Stimulated activated CD8-positive, alpha-beta memory T cell treated with anti-CD3 and anti-CD28 coated beads, Interleukin-2, amount 100 ng/mL, for 48 hours (primary cell): ENCODE measurements at regions not wholly inside any gene's neighbourhood (a gene's known extent, or its start where the extent isn't known, plus 50 kb on each side); places are given as distances from the start of the nearest gene placed in this dataset.
"Not testable (repeated sequence)": the region's sequence is repeated elsewhere in the genome, so short reads cannot be mapped to it uniquely, and the experiment has no call there.

Experiments used
- DNase-seq, 2 donors: peaks; one replicate each; pipeline ENCODE4 v3.0.0-alpha.2; 2020; ENCODE audit warnings: low read depth in 2 of 2

DNA sequence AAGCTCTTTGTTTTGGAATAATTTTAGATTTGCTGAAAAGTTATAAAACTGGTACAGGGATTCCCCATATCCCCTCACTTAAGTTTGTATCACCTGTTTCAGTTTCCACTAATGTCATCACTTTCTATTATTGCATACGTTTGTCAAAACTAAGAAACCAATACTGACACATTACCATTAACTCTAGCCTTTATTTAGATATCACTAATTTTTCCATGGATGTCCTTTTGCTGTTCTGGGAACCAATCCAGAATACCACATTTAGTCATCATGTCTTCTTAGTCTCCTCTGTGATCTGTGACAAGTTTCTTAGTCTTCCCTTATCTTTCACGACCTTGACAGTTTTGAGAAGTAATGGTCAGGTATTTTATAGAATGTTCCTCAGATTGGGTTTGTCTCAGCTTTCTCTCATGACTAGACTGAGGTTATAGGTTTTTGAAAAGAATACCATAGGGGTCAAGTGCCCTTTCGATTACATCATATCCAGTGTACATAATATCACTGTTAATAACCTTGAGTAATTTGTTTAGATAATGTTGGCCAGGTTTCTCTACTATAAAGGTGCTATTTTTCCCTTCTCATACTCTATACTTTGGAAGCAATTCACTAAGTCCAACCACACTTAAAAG lies 51.9 kb upstream of the NMUR2 start:
- DNase-seq, result no peak

DNA sequence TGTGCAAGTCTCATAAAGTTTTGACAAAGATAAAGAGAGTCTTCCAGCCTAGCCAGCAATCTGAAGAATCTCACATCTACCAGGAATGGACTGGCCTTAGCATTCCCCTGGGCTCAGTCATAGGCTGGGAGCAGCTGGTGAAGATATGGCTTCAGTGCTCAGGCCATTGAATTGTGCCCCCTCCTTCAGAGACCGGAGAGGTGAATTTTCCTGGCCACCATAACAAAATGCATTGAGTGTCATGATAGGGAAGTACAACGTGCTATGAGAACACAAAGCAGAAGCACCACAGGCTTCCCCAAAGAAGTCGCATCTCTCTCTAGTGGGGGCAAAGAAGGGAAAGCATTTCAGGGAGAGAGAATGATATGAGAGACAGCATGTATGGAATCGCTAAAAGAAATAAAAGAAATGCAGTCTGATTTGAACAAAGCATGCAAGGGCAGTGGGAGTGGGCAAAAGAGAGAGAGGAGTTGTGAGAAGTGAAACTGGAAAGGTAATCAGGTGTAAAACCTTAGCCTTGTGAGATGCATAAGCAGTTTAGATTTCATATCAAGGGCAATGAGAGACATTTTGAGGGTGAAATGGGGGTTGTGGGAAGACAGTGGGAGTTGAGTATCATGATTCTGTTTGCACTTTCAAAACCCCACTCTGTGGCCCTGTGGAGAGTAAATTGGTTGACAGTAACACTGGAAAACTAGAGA lies 57.1 kb upstream of the NMUR2 start:
- DNase-seq, result no peak

DNA sequence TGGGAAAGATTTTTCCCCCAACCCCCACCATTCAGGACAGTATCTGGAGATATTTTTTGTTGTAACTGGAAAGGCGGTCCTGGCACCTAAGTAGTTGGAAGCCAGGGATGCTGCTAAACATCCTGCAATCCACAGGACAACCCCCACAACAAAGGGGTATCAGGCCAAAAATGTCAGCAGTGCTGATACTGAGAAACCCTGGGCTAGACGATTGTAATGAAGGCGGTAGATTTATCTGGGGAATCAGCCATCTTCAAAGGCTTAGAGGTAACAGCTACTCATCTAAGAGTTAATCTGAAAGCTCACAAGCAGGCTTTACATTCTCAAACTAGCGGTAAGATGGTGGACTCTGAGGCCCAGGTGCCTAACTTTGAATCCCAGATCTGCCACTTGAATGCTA lies 59.0 kb upstream of the NMUR2 start:
- no peak for DNase-seq

DNA sequence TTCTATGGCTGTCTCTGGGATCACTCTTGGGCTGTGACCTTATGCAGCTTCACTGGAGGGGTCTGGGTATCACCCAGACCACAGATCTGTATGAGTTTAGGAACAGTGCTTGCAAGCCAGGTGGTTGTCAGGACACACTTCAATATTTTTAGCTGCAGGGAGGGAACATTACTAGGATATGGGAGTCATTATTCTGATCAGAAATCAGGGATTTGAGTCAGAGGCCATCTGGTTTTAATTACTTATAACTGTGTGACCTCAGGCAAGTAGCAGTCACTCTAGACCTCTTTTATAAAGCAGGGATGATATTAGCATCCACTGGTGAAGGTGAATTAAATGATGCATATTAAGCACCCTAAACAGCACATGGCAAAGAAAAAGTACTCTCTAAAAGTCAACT lies 60.1 kb upstream of the NMUR2 start:
- no peak for DNase-seq

DNA sequence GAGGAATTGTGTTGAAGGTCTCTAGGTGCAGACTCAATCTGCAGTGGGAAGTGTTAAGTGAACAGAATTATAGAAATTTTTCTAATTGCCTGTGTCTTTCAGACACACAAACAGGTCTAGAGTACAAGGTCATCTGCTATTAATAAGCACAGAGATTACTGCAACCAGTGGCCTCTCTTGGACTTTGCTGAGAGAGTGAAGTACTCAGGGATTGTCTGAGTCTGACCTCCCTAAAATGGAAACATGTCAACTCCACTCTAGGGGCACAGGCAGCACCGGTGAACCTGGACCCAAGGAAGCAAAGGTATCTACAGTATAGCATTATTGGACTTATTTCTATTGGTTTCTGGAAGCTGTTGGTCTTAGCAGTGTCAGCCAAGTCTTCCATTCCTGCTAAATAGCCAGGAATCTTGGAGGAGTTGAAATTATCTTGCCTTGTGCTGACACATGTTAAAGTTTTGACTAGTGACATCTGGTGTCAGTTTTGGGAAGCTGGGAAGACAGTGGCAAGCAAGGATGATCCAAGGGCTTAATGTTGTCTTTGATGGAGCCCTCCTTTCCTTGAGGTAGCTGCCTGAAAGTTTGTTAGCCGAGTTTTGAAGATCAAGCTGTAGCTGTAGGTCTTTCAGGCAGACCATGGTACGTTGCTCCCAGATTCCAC lies 61.1 kb upstream of the NMUR2 start:
- no peak for DNase-seq

DNA sequence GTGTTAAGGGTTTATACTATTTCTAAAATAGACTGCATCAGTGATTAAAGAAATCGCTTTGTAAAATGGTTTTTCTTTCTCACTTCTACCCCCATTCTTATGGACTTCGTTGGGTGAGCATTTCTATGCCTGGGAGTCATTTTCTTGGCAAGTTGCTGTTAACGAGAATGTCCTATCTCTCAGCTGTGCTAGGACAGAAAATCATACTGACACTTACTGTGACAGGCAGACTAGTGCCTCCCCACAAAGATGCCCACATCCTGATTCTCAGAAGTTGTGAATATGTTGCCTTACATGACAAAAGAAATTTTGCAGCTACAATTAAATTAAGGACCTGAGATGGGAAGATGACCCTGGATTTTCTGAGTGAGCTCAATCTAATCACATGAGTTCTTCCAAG lies 65.1 kb upstream of the NMUR2 start:
- DNase-seq, result no peak

DNA sequence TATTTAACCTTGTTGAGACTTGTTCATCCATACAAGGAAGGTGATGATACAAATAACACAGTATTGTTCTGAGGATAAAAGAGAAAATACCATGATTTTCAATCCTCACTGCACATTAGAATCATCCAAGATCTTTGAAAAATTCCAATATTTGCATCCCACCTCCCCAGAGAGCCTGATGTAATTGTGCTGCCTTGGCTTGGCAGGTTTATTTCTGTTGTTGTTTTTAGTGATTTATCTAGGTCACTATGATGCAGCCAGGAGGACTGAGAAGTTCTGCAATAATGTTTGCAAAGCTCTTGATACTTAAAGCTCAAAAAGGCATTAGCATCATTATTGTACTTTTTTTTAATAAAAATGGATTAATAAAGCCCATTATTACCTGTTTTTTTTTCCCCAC lies 67.0 kb upstream of the NMUR2 start:
- no peak for DNase-seq

DNA sequence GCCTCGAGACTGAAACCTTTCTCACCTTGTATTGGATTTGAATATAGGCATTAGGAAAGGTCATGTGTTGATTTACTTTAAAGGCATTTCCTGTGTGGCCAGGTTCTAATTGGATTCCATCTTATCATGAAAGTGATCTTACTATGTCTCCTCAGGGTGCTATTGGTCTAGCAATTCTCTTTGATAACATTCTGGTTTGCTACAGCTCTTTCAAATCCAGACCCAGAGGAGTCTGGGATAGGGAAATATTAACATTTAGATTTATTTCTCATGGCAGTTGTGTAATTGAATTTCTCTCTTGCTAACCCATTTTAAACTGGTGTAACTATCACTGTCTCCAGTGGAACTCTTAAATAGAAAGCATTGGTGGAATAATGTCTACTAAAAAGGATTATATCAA lies 69.9 kb upstream of the NMUR2 start:
- DNase-seq, result no peak

DNA sequence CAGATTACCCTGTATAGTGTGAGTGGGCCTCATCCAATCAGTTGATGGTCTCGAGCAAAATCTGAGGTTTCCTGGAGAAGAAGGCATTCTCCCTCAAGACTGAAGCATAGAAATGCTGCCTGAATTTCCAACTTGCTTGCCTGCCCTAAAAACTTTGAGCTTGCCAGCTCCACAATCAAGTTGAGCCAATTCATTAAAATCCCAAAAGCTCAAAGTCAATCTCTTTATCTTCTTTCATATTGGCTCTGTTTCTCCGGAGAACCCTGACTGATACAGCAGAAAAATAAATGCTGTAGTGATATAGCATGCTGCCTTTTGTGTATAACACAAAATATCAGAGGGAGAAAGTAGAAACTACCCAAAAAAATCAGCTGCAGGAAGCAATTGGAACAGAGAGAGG lies 72.5 kb upstream of the NMUR2 start:
- no peak for DNase-seq

DNA sequence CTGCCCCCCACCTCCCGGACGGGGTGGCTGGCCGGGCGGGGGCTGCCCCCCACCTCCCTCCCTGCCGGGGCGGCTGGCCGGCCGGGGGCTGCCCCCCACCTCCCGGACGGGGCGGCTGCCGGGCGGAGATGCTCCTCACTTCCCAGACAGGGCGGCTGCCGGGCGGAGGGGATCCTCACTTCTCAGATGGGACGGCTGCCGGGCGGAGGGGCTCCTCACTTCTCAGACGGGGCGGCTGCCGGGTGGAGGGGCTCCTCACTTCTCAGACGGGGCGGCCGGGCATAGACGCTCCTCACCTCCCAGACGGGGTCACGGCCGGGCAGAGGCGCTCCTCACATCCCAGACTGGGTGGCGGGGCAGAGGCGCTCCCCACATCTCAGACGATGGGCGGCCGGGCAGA lies 74.8 kb upstream of the NMUR2 start:
- DNase-seq, result not testable (repeated sequence)

DNA sequence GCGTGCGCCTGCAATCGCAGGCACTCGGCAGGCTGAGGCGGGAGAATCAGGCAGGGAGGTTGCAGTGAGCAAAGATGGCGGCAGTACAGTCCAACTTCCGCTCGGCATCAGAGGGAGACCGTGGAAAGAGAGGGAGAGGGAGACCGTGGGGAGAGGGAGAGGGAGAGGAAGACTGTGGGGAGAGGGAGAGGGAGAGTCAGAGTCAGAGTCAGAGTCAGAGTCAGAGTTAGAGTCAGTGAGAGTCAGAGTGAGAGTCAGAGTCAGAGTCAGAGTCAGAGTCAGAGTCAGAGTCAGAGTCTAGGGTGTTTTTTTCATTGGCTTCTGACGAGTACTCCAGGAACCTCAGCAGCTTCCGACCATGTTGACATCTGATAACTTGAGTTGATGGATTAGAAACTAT lies 75.6 kb upstream of the NMUR2 start:
- DNase-seq, result not testable (repeated sequence)

DNA sequence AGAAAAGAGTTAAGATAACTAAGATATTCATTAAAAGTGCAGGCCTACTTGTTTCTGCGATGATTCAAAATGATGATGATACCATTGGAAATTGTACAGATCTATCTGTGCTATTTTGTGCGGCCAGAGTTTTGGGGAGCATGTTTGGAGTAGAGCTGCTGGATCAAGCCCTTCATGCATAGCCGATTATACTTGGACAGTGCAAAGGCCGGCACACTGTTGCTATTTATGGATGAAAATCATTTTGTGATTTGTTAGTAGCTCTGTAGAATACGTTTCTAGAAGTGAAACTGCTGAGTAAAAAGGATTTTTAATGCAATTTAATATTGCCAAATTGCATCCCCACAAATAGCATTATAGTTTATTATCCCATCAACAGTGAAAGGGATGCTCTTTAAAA lies 82.1 kb upstream of the NMUR2 start:
- no peak for DNase-seq

DNA sequence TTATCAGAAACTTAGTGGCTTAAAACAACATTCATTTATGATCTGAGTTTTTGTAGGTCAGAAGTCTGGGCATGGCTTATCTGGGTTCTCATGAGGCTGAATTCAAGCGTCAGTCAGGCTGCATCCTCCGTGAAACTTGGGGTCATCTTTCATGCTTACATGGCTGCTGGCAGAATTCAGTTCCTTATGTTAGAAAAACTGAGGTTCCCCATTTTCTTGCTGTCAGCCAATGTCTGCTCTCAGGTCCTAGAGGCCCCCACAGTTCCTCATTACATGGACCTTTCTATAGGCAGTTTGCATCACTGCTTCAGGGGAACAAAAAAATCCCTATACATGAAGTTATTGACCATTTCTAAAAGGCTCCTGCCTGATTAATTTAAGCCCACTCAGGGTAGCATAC lies 83.8 kb upstream of the NMUR2 start:
- no peak for DNase-seq

DNA sequence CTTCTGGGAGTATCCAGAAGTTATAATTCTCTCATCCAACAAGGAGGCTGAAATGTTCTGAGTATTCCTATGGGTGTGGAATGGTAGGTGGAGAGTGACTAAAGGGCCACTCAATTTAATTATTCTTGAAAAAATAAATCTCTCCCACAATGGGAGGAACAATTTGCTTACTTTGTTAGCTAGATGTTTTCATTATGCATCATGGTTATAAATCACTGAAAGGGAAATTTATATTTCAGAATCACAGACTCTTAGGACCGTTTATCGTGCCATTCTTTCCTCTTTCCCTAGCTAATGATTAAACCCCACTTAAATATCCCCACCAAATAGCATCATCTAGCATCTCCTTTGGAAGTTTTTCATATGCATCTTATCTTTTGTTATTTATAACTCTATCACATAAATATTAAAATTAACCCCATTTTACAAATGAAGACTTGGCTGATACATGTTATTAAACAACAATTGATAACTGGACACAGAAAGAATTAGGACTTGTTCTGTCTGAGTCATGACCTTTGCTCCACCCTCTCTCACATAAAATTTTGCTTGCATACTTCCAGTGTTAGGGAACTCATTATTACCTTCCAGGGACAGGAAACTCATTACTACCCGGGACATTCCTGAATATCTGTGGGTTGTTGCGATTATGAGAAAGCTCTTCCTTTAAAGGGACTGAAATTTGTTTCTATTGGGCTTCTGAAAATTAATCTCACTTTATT lies 94.9 kb upstream of the NMUR2 start:
- no peak for DNase-seq

DNA sequence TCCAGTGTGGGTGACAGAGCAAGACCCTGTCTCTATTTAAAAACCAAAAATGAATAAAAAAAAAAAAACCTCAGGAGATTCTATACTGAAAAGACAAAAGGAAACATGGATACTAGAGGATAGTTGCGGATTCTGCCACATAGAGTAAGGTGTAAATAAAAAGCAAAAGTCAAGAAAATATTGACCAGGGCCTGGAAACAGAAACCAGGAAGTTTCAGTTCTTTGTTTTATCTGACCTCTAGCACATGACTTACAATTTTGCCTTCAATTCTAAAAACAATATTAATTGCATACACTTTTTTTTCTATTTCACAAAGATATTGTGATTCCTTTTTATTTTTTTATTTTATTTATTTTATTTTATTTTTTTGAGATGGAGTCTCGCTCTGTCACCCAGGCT lies 96.2 kb upstream of the NMUR2 start:
- no peak for DNase-seq

DNA sequence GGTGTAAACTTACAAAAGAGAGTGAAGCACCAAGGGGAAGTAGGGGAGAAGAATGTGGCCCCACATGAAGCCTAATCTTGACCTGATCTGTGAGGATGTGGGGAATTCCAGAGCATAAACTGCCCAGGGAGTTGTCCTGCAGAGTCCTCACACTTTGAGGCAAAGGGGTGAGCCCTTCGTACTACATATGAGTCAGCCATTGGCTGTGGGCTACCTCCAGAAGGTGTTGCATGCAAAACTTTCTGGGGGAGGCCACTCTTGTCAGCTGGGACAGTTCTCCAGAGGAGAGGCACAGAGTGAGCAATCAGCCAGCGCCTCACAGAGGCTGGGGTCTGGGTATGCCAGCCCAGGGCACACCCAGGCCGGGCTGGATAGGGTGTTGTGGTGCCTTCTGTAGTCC lies 98.1 kb upstream of the NMUR2 start:
- no peak for DNase-seq

DNA sequence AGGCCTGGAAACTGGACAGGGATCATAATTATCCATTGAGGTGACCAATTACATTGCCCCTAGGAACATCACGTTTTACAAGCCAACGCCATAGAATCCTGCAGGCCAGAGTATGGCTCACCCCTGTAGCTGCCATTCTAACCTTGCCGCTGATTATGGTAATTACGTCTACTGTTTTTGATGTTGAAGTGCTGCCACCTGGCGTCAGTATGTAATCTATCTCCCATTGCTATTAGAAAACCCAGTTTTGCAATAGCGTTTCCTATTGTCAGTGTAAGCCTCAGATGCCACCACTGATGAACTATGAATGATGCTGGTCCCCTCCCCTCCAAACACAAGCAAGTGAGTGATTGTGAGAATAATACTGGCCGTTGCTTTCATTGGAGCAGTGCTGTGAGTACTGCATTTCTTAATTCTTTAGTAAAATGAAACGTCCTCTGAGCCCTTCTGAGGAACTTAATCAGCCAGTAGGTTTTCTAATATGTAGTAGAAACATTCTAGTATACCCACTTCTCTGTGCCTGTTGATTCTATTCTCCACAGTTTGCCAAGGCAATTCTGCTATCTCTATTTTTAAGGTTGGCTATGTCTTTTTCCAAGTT lies 100.5 kb upstream of the NMUR2 start:
- peak; percentile 4 to 8 for DNase-seq

DNA sequence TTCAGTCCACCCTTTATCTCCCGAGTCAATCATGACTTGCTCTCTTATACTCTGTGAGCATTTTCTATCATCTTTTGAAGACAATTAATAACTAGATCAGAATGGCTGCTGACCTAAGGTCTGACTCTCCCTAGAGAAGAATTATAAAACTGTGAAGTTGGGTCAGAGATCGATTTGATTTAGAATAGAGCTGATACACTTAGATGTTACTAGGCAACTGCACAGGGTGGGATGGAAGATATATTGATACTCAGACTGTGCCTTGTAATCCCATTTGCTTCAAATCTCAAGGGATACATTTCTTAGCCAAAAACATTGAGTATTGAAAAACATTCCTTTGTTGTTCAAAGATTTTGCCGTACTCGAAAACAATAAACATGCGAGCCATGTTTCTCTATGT lies 106.0 kb upstream of the NMUR2 start:
- no peak for DNase-seq

DNA sequence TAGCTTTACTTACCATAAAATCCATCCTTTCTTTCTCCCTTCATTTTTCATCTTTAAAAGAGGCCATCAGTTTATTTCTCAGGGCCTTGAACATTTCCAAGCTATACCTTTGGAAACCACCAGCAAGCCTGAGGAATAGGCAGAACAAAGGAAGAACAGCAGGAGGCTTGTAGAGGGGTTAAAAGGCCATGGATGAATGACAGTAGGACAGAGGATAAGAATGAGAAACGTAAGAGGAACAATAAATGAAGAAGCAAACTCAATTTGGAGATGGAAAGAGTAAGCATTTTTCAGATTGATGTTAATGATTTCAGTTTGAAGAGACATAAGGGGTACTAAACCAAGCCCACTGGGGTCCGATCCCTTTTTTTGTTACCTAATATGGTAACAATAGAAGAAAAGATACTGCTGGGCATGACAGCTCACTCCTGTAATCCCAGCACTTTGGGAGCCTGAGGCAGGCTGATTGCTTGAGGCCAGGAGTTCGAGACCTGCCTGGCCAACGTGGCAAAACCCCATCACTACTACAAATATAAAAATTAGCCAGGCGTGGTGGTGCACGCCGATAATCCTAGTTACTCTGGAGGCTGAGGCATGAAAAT lies 106.6 kb upstream of the NMUR2 start:
- no peak for DNase-seq

DNA sequence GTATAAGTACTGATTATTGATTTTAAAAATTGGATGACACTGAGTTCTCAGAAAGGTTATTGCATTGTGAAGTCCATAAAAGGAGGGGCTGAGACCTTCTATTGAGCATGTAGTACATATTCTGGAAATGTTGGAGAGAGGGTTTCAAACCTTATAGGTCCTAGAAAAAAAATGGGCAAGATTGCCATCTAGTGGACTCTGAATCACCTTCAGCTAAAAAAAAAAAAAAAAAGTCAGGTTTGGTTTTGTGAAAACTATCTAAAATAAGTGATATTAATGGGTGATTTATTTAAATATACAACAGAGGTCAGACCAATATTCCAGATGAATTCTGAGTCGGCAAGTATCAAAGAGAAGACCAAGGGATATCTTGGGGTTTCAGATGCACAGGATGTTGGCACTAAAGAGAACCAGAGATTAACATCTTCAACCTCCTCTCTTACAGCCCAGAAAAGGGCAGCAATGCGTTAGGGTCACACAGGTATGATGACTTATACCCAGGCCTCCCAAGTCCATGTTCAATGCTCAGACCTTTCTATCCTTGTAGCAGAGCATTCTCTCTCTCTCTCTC lies 109.8 kb upstream of the NMUR2 start:
- no peak for DNase-seq

DNA sequence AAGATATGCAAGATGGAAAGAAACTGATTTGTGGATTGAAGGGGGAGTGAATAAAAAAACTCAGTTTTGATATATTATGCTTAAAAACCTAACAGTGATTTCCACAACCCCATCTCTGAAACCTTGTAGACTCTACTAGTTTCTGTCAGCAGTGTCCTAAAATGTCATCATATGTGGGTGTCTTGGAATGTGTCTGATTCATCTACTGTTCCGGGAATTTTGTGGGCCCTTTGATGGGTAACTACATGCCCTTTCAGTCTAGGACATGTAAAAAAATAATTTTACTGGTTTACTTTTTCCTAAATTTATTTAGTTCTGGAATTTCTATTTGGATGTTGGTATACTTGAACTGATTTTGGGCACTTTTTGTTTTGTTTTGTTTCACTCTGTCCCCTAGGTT lies 118.9 kb upstream of the NMUR2 start:
- DNase-seq, result no peak
